Choroid plexus epithelial cell (primary cell): ENCODE measurements at regions not wholly inside any gene's neighbourhood (a gene's known extent, or its start where the extent isn't known, plus 50 kb on each side); places are given as distances from the start of the nearest gene placed in this dataset.

Experiments used
- DNase-seq: peaks from one replicate; pipeline ENCODE4 v3.0.0-alpha.2; 2010; ENCODE audit warnings: low read depth
- H3K4me3 ChIP-seq: 2 replicates; pipeline ENCODE4 v1.5.1; 2011; ENCODE audit warnings: low read depth, mild to moderate bottlenecking, control low read depth, low read length, moderate library complexity
- TF ChIP-seq, protein P1 (sequence below): conservative IDR thresholded peaks from 2 replicates; pipeline ENCODE4 v1.5.1; 2011; ENCODE audit warnings: low read depth, mild to moderate bottlenecking, control low read depth, inconsistent platforms, low read length, moderate library complexity

DNA sequence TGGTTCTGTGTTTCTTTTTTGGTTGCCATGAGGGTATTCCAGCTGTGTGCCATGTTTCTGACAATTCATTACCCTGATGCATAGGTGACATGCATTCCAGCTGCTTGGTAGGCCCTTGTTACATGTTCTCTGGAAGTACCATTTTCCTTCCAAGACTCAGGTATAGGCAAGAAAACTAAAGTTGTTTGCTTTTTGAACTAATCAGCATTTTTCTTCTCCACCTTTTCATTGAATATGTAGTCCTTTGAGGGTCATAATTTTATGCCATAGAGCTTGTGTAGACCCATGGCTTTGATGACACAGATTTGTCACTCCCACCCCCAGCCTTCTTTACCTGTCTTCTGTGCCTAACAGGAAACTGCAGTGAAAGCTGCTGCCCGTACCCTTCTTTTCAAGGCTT lies 339.2 kb downstream of the MED10 start:
- TF ChIP-seq, protein P1, sequence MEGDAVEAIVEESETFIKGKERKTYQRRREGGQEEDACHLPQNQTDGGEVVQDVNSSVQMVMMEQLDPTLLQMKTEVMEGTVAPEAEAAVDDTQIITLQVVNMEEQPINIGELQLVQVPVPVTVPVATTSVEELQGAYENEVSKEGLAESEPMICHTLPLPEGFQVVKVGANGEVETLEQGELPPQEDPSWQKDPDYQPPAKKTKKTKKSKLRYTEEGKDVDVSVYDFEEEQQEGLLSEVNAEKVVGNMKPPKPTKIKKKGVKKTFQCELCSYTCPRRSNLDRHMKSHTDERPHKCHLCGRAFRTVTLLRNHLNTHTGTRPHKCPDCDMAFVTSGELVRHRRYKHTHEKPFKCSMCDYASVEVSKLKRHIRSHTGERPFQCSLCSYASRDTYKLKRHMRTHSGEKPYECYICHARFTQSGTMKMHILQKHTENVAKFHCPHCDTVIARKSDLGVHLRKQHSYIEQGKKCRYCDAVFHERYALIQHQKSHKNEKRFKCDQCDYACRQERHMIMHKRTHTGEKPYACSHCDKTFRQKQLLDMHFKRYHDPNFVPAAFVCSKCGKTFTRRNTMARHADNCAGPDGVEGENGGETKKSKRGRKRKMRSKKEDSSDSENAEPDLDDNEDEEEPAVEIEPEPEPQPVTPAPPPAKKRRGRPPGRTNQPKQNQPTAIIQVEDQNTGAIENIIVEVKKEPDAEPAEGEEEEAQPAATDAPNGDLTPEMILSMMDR = no peak
- no peak for DNase-seq
- no peak overlapping the region for H3K4me3 ChIP-seq

DNA sequence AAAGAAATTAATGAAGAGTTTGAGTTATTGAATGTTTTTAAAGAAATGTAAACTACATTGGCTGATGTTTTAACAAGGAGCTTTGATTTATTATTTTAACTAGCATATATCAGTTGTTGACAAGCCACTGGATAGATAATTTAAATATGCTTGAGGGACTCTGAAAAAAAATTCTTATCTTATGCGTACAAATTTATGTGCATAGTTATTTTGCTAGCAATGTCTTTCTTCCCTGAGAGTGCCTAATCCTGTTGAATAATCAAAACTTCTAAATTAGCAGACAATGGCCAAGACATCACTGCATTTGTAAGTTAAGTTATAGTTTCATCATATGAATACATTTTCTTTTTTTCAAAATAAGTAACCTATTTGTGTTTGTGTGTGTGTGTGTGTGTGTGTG lies 342.3 kb downstream of the MED10 start:
- H3K4me3 ChIP-seq = no peak overlapping the region
- TF ChIP-seq, protein P1 = no peak
- no peak for DNase-seq

DNA sequence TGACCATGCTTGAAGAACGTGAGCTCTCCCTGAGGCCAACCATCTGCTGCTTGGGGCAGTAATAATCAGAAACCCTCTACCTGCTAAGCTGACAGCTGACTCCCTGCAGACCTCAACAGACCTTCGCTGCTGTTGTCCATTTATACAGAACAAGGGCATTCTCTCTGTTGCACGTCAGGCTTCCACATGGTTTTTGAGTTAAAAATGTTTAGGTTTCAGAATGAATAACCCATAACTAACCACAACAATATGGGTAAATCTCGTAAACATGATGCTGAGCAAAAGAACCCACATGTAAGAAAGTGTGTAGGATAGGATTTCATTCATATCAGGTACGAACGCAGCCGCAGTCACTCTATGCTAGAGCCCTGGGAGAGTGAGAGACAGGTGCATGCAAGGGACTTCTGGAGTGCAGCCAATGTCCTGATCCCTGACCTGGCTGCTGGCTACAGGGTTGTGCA lies 348.5 kb downstream of the MED10 start:
- H3K4me3 ChIP-seq = no peak overlapping the region
- TF ChIP-seq, protein P1 = no peak
- DNase-seq = no peak

DNA sequence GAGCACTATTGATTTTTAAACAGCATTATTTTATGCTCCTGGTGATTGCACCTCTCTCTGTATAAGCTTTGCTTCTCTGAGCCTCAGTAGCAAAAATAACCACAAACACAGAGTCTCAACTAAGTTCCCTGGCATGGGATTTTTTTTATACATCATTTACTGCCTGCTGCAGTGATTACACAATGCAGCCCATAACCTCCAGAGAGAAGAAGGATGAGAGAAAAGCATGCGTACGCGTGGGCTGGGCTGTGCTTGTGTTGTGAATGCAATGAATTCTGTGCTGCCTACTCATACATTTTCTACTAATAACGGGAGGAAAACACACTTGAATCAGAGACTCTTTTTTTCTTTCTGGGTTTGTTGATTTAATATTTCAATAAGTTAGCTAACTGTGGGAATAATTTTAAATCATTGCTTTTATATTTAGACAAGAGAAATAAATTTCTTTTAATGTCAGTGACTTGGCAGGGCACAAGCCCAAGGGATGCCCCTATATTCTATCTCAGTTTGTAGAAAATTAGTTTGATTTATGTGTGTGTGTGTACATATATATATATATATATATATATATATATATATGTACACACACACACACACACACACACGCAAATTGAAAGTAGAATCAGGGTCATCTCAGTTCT lies 351.5 kb downstream of the MED10 start:
- DNase-seq = peak; percentile 8
- no peak overlapping the region for H3K4me3 ChIP-seq
- TF ChIP-seq, protein P1 = no peak

- no peak overlapping the region for H3K4me3 ChIP-seq
- TF ChIP-seq, protein P1 = no peak
- no peak for DNase-seq
Observed at GRCh38 chr5:6019612-6020011, 358.7 kb downstream of the MED10 start.

DNA sequence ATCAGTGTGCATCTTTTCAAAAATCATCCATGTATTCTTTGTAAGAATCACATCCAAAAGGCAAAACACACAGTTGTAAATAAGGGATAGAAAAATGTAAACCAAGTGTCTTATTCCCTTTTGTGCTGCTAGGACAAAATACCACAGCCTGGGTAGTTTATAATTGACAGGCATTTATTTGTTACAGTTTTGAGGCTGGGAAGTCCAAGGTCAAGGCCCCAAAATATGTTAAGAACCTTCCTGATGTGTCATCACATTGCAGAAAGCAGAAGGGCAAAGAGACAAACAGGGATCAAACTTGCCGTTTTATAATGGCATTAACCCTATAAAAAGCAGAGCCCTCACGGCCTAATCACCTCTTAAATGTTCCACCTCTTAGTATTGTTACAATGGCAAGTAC lies 364.8 kb downstream of the MED10 start:
- TF ChIP-seq, protein P1 = no peak
- H3K4me3 ChIP-seq = no peak overlapping the region
- no peak for DNase-seq

GRCh38 chr5:6011199-6011598 lies 367.1 kb downstream of the MED10 start:
- TF ChIP-seq, protein P1 = no peak
- DNase-seq = no peak
- H3K4me3 ChIP-seq = no peak overlapping the region
